IPS-18a (cell line): ENCODE measurements at regions not wholly inside any gene's neighbourhood (a gene's known extent, or its start where the extent isn't known, plus 50 kb on each side); places are given as distances from the start of the nearest gene placed in this dataset.
"Not testable (repeated sequence)": the region's sequence is repeated elsewhere in the genome, so short reads cannot be mapped to it uniquely, and the experiment has no call there.

Experiments
- H3K27ac ChIP-seq: one replicate; pipeline ENCODE4 v1.5.1; 2013; ENCODE audit warnings: low read length
- H3K27me3 ChIP-seq: one replicate; pipeline ENCODE4 v1.6.1; 2013; ENCODE audit warnings: mild to moderate bottlenecking, low read length; ENCODE audit not compliant: control insufficient read depth, insufficient read depth
- H3K36me3 ChIP-seq: one replicate; pipeline ENCODE4 v1.6.1; 2013; ENCODE audit warnings: low read depth, low read length; ENCODE audit not compliant: control insufficient read depth
- H3K4me1 ChIP-seq: one replicate; pipeline ENCODE4 v1.6.1; 2013; ENCODE audit warnings: low read depth, low read length; ENCODE audit not compliant: control insufficient read depth
- H3K4me3 ChIP-seq: one replicate; pipeline ENCODE4 v1.5.1; 2013; ENCODE audit warnings: low read length
- H3K9ac ChIP-seq: one replicate; pipeline ENCODE4 v1.6.1; 2013; ENCODE audit warnings: mild to moderate bottlenecking, low read length, moderate library complexity
- H3K9me3 ChIP-seq: one replicate; pipeline ENCODE4 v1.6.1; 2013; ENCODE audit warnings: low read depth, low read length; ENCODE audit not compliant: control insufficient read depth

DNA sequence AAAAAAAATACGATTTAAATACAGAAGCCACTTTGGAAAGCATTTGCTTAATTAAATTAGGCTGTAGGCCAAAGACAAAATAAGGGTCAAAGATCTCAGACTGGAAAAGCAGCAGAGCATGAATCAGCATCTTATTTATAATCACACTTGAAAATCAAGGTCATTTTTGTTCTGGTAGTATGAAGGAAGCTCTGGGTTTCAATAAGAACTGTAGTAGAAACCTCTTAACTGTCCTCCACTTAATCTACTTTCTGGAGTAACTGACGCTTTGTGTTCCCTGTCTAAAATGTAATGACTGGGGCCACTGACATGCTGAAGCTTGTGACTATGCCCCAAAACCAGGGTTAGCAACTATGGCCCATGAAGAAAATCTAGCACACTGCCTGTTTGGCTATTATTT, 450.7 kb upstream of the ZP4 start:
- Histone ChIP-seq H3K4me3 (no peak overlapping the region), H3K9me3 (no peaks in the 10 kb centered on the region), H3K36me3 (no peaks in the 10 kb centered on the region), H3K9ac (no peak overlapping the region), H3K27ac (no peak overlapping the region), H3K4me1 (no peaks in the 10 kb centered on the region), H3K27me3 (no peaks in the 10 kb centered on the region)

DNA sequence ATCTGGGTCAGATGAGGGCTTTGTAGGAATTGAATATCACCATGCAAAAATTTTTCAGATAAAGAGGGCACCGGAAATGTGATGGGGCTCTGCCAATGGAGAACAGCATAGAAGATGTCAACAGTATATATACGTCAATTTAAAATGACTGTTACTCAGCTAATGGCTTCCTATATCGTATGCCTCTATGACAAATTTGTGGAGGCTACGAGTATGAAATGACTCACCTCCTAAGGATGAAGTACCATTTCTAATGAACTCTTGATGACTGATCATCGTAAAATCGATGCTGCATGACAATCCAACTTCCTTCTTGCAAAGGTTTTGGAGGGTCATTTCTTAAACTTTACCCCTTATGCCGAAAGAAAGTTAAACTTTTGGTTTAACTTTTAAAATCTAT, 450.3 kb upstream of the ZP4 start:
- Histone ChIP-seq H3K9me3 (no peaks in the 10 kb centered on the region), H3K27me3 (no peaks in the 10 kb centered on the region), H3K27ac (no peak overlapping the region), H3K36me3 (no peaks in the 10 kb centered on the region), H3K9ac (no peak overlapping the region), H3K4me3 (no peak overlapping the region), H3K4me1 (no peaks in the 10 kb centered on the region)

- H3K36me3 ChIP-seq: no peaks in the 10 kb centered on the region
- no peaks in the 10 kb centered on the region for H3K9me3 ChIP-seq
- H3K9ac ChIP-seq: no peak overlapping the region
- H3K4me3 ChIP-seq: no peak overlapping the region
- H3K27ac ChIP-seq: no peak overlapping the region
- no peaks in the 10 kb centered on the region for H3K27me3 ChIP-seq
- no peaks in the 10 kb centered on the region for H3K4me1 ChIP-seq
Observed at GRCh38 chr1:238336531-238336930, 445.8 kb upstream of the ZP4 start.

- Histone ChIP-seq H3K27ac (no peak overlapping the region), H3K27me3 (no peaks in the 10 kb centered on the region), H3K4me3 (no peak overlapping the region), H3K9ac (no peak overlapping the region), H3K9me3 (no peaks in the 10 kb centered on the region), H3K36me3 (no peaks in the 10 kb centered on the region), H3K4me1 (no peaks in the 10 kb centered on the region)
Observed at GRCh38 chr1:238334170-238334569, 443.4 kb upstream of the ZP4 start.

- H3K36me3 ChIP-seq: no peaks in the 10 kb centered on the region
- no peaks in the 10 kb centered on the region for H3K9me3 ChIP-seq
- H3K4me3 ChIP-seq: no peak overlapping the region
- H3K27me3 ChIP-seq: no peaks in the 10 kb centered on the region
- no peak overlapping the region for H3K9ac ChIP-seq
- H3K27ac ChIP-seq: no peak overlapping the region
- H3K4me1 ChIP-seq: no peaks in the 10 kb centered on the region
Observed at GRCh38 chr1:238331557-238331956, 440.8 kb upstream of the ZP4 start.

GRCh38 chr1:238329671-238330070, 438.9 kb upstream of the ZP4 start:
- Histone ChIP-seq H3K4me3 (no peak overlapping the region), H3K36me3 (no peaks in the 10 kb centered on the region), H3K9ac (no peak overlapping the region), H3K9me3 (no peaks in the 10 kb centered on the region), H3K4me1 (no peaks in the 10 kb centered on the region), H3K27me3 (no peaks in the 10 kb centered on the region), H3K27ac (no peak overlapping the region)

GRCh38 chr1:238327033-238327432, 436.3 kb upstream of the ZP4 start:
- not testable (repeated sequence) for H3K9me3 ChIP-seq, H3K36me3 ChIP-seq, H3K27ac ChIP-seq, H3K27me3 ChIP-seq, H3K4me3 ChIP-seq, H3K9ac ChIP-seq, H3K4me1 ChIP-seq

- not testable (repeated sequence) for H3K9me3 ChIP-seq, H3K36me3 ChIP-seq, H3K4me3 ChIP-seq, H3K27ac ChIP-seq, H3K9ac ChIP-seq, H3K27me3 ChIP-seq, H3K4me1 ChIP-seq
Observed at GRCh38 chr1:238326479-238326878, 435.8 kb upstream of the ZP4 start.

GRCh38 chr1:238324211-238324864, 433.6 kb upstream of the ZP4 start:
- no peaks in the 10 kb centered on the region for H3K9me3 ChIP-seq
- no peak overlapping the region for H3K27ac ChIP-seq
- no peak overlapping the region for H3K9ac ChIP-seq
- H3K4me1 ChIP-seq: no peaks in the 10 kb centered on the region
- H3K4me3 ChIP-seq: no peak overlapping the region
- H3K36me3 ChIP-seq: no peaks in the 10 kb centered on the region
- no peaks in the 10 kb centered on the region for H3K27me3 ChIP-seq

GRCh38 chr1:238323490-238323889, 432.8 kb upstream of the ZP4 start:
- no peaks in the 10 kb centered on the region for H3K4me1 ChIP-seq
- no peaks in the 10 kb centered on the region for H3K27me3 ChIP-seq
- H3K9me3 ChIP-seq: no peaks in the 10 kb centered on the region
- H3K9ac ChIP-seq: no peak overlapping the region
- H3K27ac ChIP-seq: no peak overlapping the region
- H3K4me3 ChIP-seq: no peak overlapping the region
- H3K36me3 ChIP-seq: no peaks in the 10 kb centered on the region

GRCh38 chr1:238319957-238320356, 429.2 kb upstream of the ZP4 start:
- no peak overlapping the region for H3K27ac ChIP-seq
- H3K36me3 ChIP-seq: no peaks in the 10 kb centered on the region
- H3K4me1 ChIP-seq: no peaks in the 10 kb centered on the region
- no peak overlapping the region for H3K4me3 ChIP-seq
- no peaks in the 10 kb centered on the region for H3K27me3 ChIP-seq
- H3K9ac ChIP-seq: no peak overlapping the region
- no peaks in the 10 kb centered on the region for H3K9me3 ChIP-seq

GRCh38 chr1:238318294-238319110, 427.8 kb upstream of the ZP4 start:
- Histone ChIP-seq H3K36me3 (no peaks in the 10 kb centered on the region), H3K27me3 (no peaks in the 10 kb centered on the region), H3K4me1 (no peaks in the 10 kb centered on the region), H3K9me3 (no peaks in the 10 kb centered on the region), H3K4me3 (no peak overlapping the region), H3K9ac (no peak overlapping the region), H3K27ac (no peak overlapping the region)
